GM12878 (cell line): ENCODE measurements at regions not wholly inside any gene's neighbourhood (a gene's known extent, or its start where the extent isn't known, plus 50 kb on each side); places are given as distances from the start of the nearest gene placed in this dataset.

Source experiments
- ATAC-seq: fragments of 200-7000 bp; cut with Tn5 transposase; 3 replicates; pipeline ENCODE4 v1.9.1; 2020; ENCODE audit warnings: mild to moderate bottlenecking, moderate library complexity
- BruUV-seq: library from RNA; stranded (reverse); fragments of 400-500 nt; replicated peaks from 2 replicates; lab custom pipeline; 2021; lab: Mats Ljungman, UMichigan
- CTCF ChIA-PET: fragments of 300-600 bp; sonication (Branson Sonifier 250); formaldehyde crosslinking; extraction: SDS; loops from one replicate; lab custom pipeline; 2021; ENCODE audit warnings: inconsistent platforms; lab: Yijun Ruan, JAX
- POLR2A ChIA-PET: fragments of 350-600 bp; formaldehyde crosslinking; extraction: SDS; loops from one replicate; lab custom pipeline; 2021; ENCODE audit warnings: inconsistent platforms; lab: Charles Lee
- RAD21 ChIA-PET: fragments of 300-600 bp; sonication (Branson Sonifier 250); formaldehyde crosslinking; loops from one replicate; lab custom pipeline; 2023; ENCODE audit warnings: antibody characterized with exemption; ENCODE audit not compliant: unreplicated experiment; lab: Charles Lee
- SMC1A ChIA-PET: fragments of 300-600 bp; sonication (Branson Sonifier 250); formaldehyde crosslinking; loops from one replicate; lab custom pipeline; 2023; ENCODE audit not compliant: unreplicated experiment, uncharacterized antibody; lab: Charles Lee
- DNase-seq: peaks from one replicate; pipeline ENCODE4 v3.0.0-alpha.2; 2011; ENCODE audit warnings: low read depth, low spot score
- FAIRE-seq: peaks from 3 replicates; lab custom pipeline; 2011; peaks lifted over from hg19 to GRCh38; lab: Jason Lieb, UNC
- H2AFZ ChIP-seq: 2 replicates; pipeline ENCODE4 v1.6.0; 2011; ENCODE audit warnings: low read depth, low read length, control low read depth; ENCODE audit not compliant: control insufficient read depth
- H3K27ac ChIP-seq: 2 replicates; pipeline ENCODE4 v1.5.1; 2011; ENCODE audit warnings: control low read depth; ENCODE audit not compliant: control insufficient read depth, insufficient read depth
- H3K27me3 ChIP-seq, 2 experiments: replicated peaks in 1 of 2; 2 replicates each; pipeline versions ENCODE4 v1.6.0 to v1.6.1; 2011; ENCODE audit warnings: low read length in 1 of 2; ENCODE audit not compliant: control insufficient read depth in 2 of 2, insufficient read depth in 2 of 2
- H3K36me3 ChIP-seq, 2 experiments: 2 replicates each; pipeline ENCODE4 v1.5.1; 2011; ENCODE audit warnings: low read length in 1 of 2; ENCODE audit not compliant: control insufficient read depth in 2 of 2, insufficient read depth in 2 of 2
- H3K4me1 ChIP-seq: 2 replicates; pipeline ENCODE4 v1.6.1; 2011; ENCODE audit warnings: mild to moderate bottlenecking, low read length, moderate library complexity, mixed read lengths; ENCODE audit not compliant: control insufficient read depth, insufficient read depth
- H3K4me2 ChIP-seq: 2 replicates; pipeline ENCODE4 v1.6.0; 2011; ENCODE audit warnings: control low read depth; ENCODE audit not compliant: control insufficient read depth, insufficient read depth
- H3K4me3 ChIP-seq: fragments of 200-600 bp; sonication (generic); 2 replicates; pipeline ENCODE4 v1.5.1; 2016
- H3K79me2 ChIP-seq: 2 replicates; pipeline ENCODE4 v1.6.0; 2011; ENCODE audit warnings: low read length; ENCODE audit not compliant: control insufficient read depth, insufficient read depth
- H3K9ac ChIP-seq: 2 replicates; pipeline ENCODE4 v1.8.0; 2011; ENCODE audit warnings: low read length, control low read depth, mixed read lengths; ENCODE audit not compliant: control insufficient read depth, insufficient read depth
- H3K9me3 ChIP-seq: replicated peaks from 3 replicates; pipeline ENCODE4 v1.5.1; 2011; ENCODE audit warnings: mild to moderate bottlenecking, low read length; ENCODE audit not compliant: control insufficient read depth, insufficient read depth
- H4K20me1 ChIP-seq: 2 replicates; pipeline ENCODE4 v1.6.0; 2011; ENCODE audit not compliant: control insufficient read depth, insufficient read depth
- BRCA1 ChIP-seq: IDR thresholded peaks from 2 replicates; pipeline ENCODE4 v1.6.1; 2011; ENCODE audit warnings: low read depth, low read length, improper control_type of control experiment
- CBX5 ChIP-seq: sonication (generic); IDR thresholded peaks from 2 replicates; pipeline ENCODE4 v1.6.1; 2016; ENCODE audit warnings: low read depth, moderate library complexity, mild to moderate bottlenecking, inconsistent platforms
- CHD1 ChIP-seq: IDR thresholded peaks from 2 replicates; pipeline ENCODE4 v1.6.1; 2012; ENCODE audit warnings: low read depth, low read length, improper control_type of control experiment
- HCFC1 ChIP-seq: fragments of 150-350 bp; IDR thresholded peaks from 2 replicates; pipeline ENCODE4 v1.6.1; 2014; ENCODE audit warnings: low read length
- JUNB ChIP-seq: IDR thresholded peaks from 2 replicates; pipeline ENCODE4 v1.6.1; 2016; ENCODE audit warnings: antibody characterized with exemption, mild to moderate bottlenecking
- NFYB ChIP-seq: IDR thresholded peaks from 2 replicates; pipeline ENCODE4 v1.6.1; 2011; ENCODE audit warnings: low read depth, mild to moderate bottlenecking, low read length, improper control_type of control experiment, moderate library complexity; ENCODE audit not compliant: insufficient read depth
- NR2C2 ChIP-seq: IDR thresholded peaks from 2 replicates; pipeline ENCODE4 v1.6.1; 2011; ENCODE audit warnings: borderline replicate concordance, low read depth; ENCODE audit not compliant: control insufficient read depth, insufficient read length
- NRF1 ChIP-seq: conservative IDR thresholded peaks from 2 replicates; pipeline ENCODE4 v1.6.1; 2011; ENCODE audit warnings: mild to moderate bottlenecking, low read depth, low read length, improper control_type of control experiment
- POLR2A ChIP-seq: IDR thresholded peaks from 2 replicates; pipeline ENCODE4 v1.6.1; 2011; ENCODE audit warnings: low read depth, mild to moderate bottlenecking, low read length
- RBBP5 ChIP-seq: fragments of 200-600 bp; sonication (generic); conservative IDR thresholded peaks from 2 replicates; pipeline ENCODE4 v1.6.1; 2016
- STAT1 ChIP-seq: fragments of 450-650 bp; conservative IDR thresholded peaks from 2 replicates; pipeline ENCODE4 v1.6.1; 2014; ENCODE audit warnings: antibody characterized with exemption, mild to moderate bottlenecking
- TARDBP ChIP-seq: IDR thresholded peaks from 2 replicates; pipeline ENCODE4 v1.6.1; 2016; ENCODE audit warnings: borderline replicate concordance
- TBL1XR1 ChIP-seq: IDR thresholded peaks from 2 replicates; pipeline ENCODE4 v1.6.1; 2012; ENCODE audit warnings: low read depth, low read length, improper control_type of control experiment
- TCF3 ChIP-seq: IDR thresholded peaks from 2 replicates; pipeline ENCODE4 v1.6.1; 2012; ENCODE audit warnings: low read depth, mild to moderate bottlenecking, low read length, borderline replicate concordance; ENCODE audit not compliant: insufficient read depth
- WGBS: methylation state at CpG from one replicate; pipeline ENCODE4 v1.1.6; 2016; ENCODE audit warnings: low lambda C conversion rate; ENCODE audit not compliant: insufficient replicate concordance, insufficient coverage; ENCODE audit errors: missing lambda C conversion rate; 5-methylcytosine and 5-hydroxymethylcytosine counted together
- in situ Hi-C: fragments of 300-500 bp; cut with MboI; formaldehyde crosslinking; loops from 9 replicates; pipeline ENCODE4 v1.14.3; 2018; ENCODE audit warnings: mixed read lengths
- intact Hi-C: fragments of 100-400 bp; cut with micrococcal nuclease; formaldehyde crosslinking; loops from one replicate; pipeline ENCODE4 v1.14.2; 2022; ENCODE audit not compliant: unreplicated experiment
- TF ChIP-seq, protein P1 (sequence below): fragments of 450-650 bp; formaldehyde crosslinking; IDR thresholded peaks from 2 replicates; pipeline ENCODE4 v1.5.0; 2022; ENCODE audit warnings: mild to moderate bottlenecking, missing genetic modification characterization
- TF ChIP-seq, protein P2 (sequence below): fragments of 450-650 bp; IDR thresholded peaks from 2 replicates; pipeline ENCODE4 v1.6.1; 2017; ENCODE audit warnings: low read depth, mild to moderate bottlenecking, moderate library complexity
- TF ChIP-seq, protein P3 (sequence below): fragments of 450-650 bp; IDR thresholded peaks from 2 replicates; pipeline ENCODE4 v1.6.1; 2016; ENCODE audit warnings: mild to moderate bottlenecking

DNA sequence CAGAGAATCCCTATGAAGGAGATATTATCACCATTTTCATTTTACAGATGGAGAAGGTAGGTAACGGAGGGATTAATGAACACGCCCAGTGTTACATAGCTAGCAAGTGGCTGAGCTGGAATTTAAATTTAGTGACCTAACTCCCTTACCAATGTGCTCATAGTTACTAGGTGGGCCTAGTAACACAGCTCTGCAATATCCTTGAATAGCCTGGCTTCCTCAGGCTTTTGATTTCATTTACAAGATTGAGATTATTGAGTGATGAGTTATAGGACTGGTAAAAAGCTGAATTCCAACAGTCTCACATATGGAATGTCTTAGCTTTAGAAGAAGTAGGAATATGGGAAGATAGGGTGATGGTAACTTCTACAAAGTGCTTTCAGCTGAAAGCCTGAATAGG lies 336.3 kb upstream of the KIF2A start:
- Histone ChIP-seq H3K27ac (no peak overlapping the region), H3K4me2 (no peak overlapping the region), H4K20me1 (no peaks in the 10 kb centered on the region), H3K4me1 (no peaks in the 10 kb centered on the region), H3K79me2 (no peaks in the 10 kb centered on the region), H3K9me3 (no peaks in the 10 kb centered on the region), H2AFZ (no peak overlapping the region), H3K36me3 (no peaks in the 10 kb centered on the region), H3K27me3 (no peaks in the 10 kb centered on the region; a peak in 1 of 4 replicates), H3K9ac (no peak overlapping the region), H3K4me3 (no peak overlapping the region)
- BruUV-seq: no TSS peak
- in situ Hi-C loops: no loop called here
- DNase-seq (no peak), FAIRE-seq (no peak), ATAC-seq (no peak)
- 0% methylated on average over 2 of the region's 2 CpGs for WGBS
- intact Hi-C loops: no loop called here
- CTCF ChIA-PET: interaction anchor here (0.6 to 0.7 kb wide), 2 partner anchors 72 to 356 kb away, joined by 3 to 4 read pairs; no protein-coding TSS in a partner anchor
- SMC1A ChIA-PET: interaction anchor here (0.5 kb wide), 1 partner anchor 37 kb away, joined by 3 read pairs; no protein-coding TSS in a partner anchor
- RAD21 ChIA-PET: no interaction called here
- POLR2A ChIA-PET: no interaction called here
- TF ChIP-seq JUNB (no peak), NFYB (no peak), CHD1 (no peak), CBX5 (no peak), BRCA1 (no peak), STAT1 (no peak), TARDBP (no peak), TCF3 (no peak), NRF1 (no peak), HCFC1 (no peak), NR2C2 (no peak), TBL1XR1 (no peak), POLR2A (no peak), RBBP5 (no peak)
- TF ChIP-seq, protein P1, sequence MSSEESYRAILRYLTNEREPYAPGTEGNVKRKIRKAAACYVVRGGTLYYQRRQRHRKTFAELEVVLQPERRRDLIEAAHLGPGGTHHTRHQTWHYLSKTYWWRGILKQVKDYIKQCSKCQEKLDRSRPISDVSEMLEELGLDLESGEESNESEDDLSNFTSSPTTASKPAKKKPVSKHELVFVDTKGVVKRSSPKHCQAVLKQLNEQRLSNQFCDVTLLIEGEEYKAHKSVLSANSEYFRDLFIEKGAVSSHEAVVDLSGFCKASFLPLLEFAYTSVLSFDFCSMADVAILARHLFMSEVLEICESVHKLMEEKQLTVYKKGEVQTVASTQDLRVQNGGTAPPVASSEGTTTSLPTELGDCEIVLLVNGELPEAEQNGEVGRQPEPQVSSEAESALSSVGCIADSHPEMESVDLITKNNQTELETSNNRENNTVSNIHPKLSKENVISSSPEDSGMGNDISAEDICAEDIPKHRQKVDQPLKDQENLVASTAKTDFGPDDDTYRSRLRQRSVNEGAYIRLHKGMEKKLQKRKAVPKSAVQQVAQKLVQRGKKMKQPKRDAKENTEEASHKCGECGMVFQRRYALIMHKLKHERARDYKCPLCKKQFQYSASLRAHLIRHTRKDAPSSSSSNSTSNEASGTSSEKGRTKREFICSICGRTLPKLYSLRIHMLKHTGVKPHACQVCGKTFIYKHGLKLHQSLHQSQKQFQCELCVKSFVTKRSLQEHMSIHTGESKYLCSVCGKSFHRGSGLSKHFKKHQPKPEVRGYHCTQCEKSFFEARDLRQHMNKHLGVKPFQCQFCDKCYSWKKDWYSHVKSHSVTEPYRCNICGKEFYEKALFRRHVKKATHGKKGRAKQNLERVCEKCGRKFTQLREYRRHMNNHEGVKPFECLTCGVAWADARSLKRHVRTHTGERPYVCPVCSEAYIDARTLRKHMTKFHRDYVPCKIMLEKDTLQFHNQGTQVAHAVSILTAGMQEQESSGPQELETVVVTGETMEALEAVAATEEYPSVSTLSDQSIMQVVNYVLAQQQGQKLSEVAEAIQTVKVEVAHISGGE (CRISPR knock-in tag): no peak
- TF ChIP-seq, protein P2, sequence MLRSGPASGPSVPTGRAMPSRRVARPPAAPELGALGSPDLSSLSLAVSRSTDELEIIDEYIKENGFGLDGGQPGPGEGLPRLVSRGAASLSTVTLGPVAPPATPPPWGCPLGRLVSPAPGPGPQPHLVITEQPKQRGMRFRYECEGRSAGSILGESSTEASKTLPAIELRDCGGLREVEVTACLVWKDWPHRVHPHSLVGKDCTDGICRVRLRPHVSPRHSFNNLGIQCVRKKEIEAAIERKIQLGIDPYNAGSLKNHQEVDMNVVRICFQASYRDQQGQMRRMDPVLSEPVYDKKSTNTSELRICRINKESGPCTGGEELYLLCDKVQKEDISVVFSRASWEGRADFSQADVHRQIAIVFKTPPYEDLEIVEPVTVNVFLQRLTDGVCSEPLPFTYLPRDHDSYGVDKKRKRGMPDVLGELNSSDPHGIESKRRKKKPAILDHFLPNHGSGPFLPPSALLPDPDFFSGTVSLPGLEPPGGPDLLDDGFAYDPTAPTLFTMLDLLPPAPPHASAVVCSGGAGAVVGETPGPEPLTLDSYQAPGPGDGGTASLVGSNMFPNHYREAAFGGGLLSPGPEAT: no peak
- TF ChIP-seq, protein P3, sequence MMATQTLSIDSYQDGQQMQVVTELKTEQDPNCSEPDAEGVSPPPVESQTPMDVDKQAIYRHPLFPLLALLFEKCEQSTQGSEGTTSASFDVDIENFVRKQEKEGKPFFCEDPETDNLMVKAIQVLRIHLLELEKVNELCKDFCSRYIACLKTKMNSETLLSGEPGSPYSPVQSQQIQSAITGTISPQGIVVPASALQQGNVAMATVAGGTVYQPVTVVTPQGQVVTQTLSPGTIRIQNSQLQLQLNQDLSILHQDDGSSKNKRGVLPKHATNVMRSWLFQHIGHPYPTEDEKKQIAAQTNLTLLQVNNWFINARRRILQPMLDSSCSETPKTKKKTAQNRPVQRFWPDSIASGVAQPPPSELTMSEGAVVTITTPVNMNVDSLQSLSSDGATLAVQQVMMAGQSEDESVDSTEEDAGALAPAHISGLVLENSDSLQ: no peak
